GM19452 (cell line): ENCODE measurements at regions not wholly inside any gene's neighbourhood (a gene's known extent, or its start where the extent isn't known, plus 50 kb on each side); places are given as distances from the start of the nearest gene placed in this dataset.

Source experiments
- ATAC-seq: cut with Tn5 transposase; IDR thresholded peaks from one replicate; pipeline ENCODE4 v1.9.1; 2021; ENCODE audit not compliant: unreplicated experiment

- ATAC-seq: no peak
Measured at GRCh38 chr6:10060004-10060403, 354.9 kb downstream of the TFAP2A start.

- ATAC-seq: no peak
Measured at GRCh38 chr6:10054672-10055071, 360.2 kb downstream of the TFAP2A start.

- ATAC-seq: no peak
Measured at GRCh38 chr6:10051283-10051682, 363.6 kb downstream of the TFAP2A start.

- no peak for ATAC-seq
Measured at GRCh38 chr6:10048370-10049297, 366.2 kb downstream of the TFAP2A start.

GRCh38 chr6:10042280-10042679, 372.6 kb downstream of the TFAP2A start:
- no peak for ATAC-seq

- no peak for ATAC-seq
Measured at GRCh38 chr6:10033223-10033829, 381.5 kb downstream of the TFAP2A start.

- ATAC-seq: no peak
Measured at GRCh38 chr6:10031617-10032016, 383.3 kb downstream of the TFAP2A start.

- no peak for ATAC-seq
Measured at GRCh38 chr6:10030942-10031537, 383.8 kb downstream of the TFAP2A start.

- no peak for ATAC-seq
Measured at GRCh38 chr6:10028222-10028621, 386.7 kb downstream of the TFAP2A start.

- no peak for ATAC-seq
Measured at GRCh38 chr6:10019851-10020250, 395.0 kb downstream of the TFAP2A start.

- no peak for ATAC-seq
Measured at GRCh38 chr6:10014557-10014956, 400.3 kb downstream of the TFAP2A start.

- no peak for ATAC-seq
Measured at GRCh38 chr6:10000551-10000950, 414.3 kb downstream of the TFAP2A start.

GRCh38 chr6:9999796-10000195, 415.1 kb downstream of the TFAP2A start:
- ATAC-seq: no peak

- ATAC-seq: no peak
Measured at GRCh38 chr6:9986273-9986672, 428.6 kb downstream of the TFAP2A start.

- no peak for ATAC-seq
Measured at GRCh38 chr6:9985481-9985880, 429.4 kb downstream of the TFAP2A start.

GRCh38 chr6:9984607-9985006, 430.3 kb downstream of the TFAP2A start:
- ATAC-seq: no peak

GRCh38 chr6:9983168-9983567, 431.7 kb downstream of the TFAP2A start:
- no peak for ATAC-seq

- no peak for ATAC-seq
Measured at GRCh38 chr6:9982215-9982614, 432.7 kb downstream of the TFAP2A start.

- no peak for ATAC-seq
Measured at GRCh38 chr6:9979996-9980395, 434.9 kb downstream of the TFAP2A start.

GRCh38 chr6:9978480-9978879, 436.4 kb downstream of the TFAP2A start:
- ATAC-seq: no peak

- no peak for ATAC-seq
Measured at GRCh38 chr6:9977411-9977810, 437.5 kb downstream of the TFAP2A start.

GRCh38 chr6:9961646-9962045, 453.2 kb downstream of the TFAP2A start:
- ATAC-seq: no peak
